GM23338 (cell line): ENCODE measurements at regions not wholly inside any gene's neighbourhood (a gene's known extent, or its start where the extent isn't known, plus 50 kb on each side); places are given as distances from the start of the nearest gene placed in this dataset.

Source experiments
- ATAC-seq: fragments of 200-7000 bp; cut with Tn5 transposase; 3 replicates; pipeline ENCODE4 v1.9.1; 2020
- DNase-seq: peaks from one replicate; pipeline ENCODE4 v3.0.0-alpha.2; 2015; ENCODE audit warnings: low spot score
- H2AFZ ChIP-seq: fragments of 200-600 bp; sonication (generic); 2 replicates; pipeline ENCODE4 v1.8.0; 2016; ENCODE audit warnings: antibody characterized with exemption, mild to moderate bottlenecking, moderate library complexity
- H3F3A ChIP-seq: fragments of 200-600 bp; sonication (generic); replicated peaks from 2 replicates; pipeline ENCODE4 v1.8.0; 2017; ENCODE audit warnings: antibody characterized with exemption, mixed run types, low read depth
- H3K27ac ChIP-seq: fragments of 200-600 bp; sonication (generic); 2 replicates; pipeline ENCODE4 v1.6.1; 2016; ENCODE audit warnings: low read depth
- H3K27me3 ChIP-seq: fragments of 200-600 bp; sonication (generic); 2 replicates; pipeline ENCODE4 v1.8.0; 2016; ENCODE audit warnings: mild to moderate bottlenecking, mixed run types, moderate library complexity; ENCODE audit not compliant: insufficient read depth
- H3K36me3 ChIP-seq: fragments of 200-600 bp; sonication (generic); 2 replicates; pipeline ENCODE4 v1.8.0; 2016; ENCODE audit warnings: mild to moderate bottlenecking; ENCODE audit not compliant: insufficient read depth
- H3K4me1 ChIP-seq: fragments of 200-600 bp; sonication (generic); 2 replicates; pipeline ENCODE4 v1.8.0; 2016; ENCODE audit warnings: mild to moderate bottlenecking, moderate library complexity; ENCODE audit not compliant: insufficient read depth
- H3K4me2 ChIP-seq: fragments of 200-600 bp; sonication (generic); 2 replicates; pipeline ENCODE4 v1.7.1; 2017; ENCODE audit warnings: mixed run types
- H3K4me3 ChIP-seq: fragments of 200-600 bp; sonication (generic); 2 replicates; pipeline ENCODE4 v1.6.1; 2016; ENCODE audit warnings: mixed run types
- H3K79me2 ChIP-seq: fragments of 200-600 bp; sonication (generic); replicated peaks from 2 replicates; pipeline ENCODE4 v1.8.0; 2017; ENCODE audit warnings: mild to moderate bottlenecking; ENCODE audit not compliant: insufficient read depth
- H3K9me2 ChIP-seq: fragments of 200-600 bp; sonication (generic); 2 replicates; pipeline ENCODE4 v1.8.0; 2017; ENCODE audit not compliant: insufficient read depth
- H4K20me1 ChIP-seq: fragments of 200-600 bp; sonication (generic); replicated peaks from 2 replicates; pipeline ENCODE4 v1.8.0; 2017; ENCODE audit warnings: mild to moderate bottlenecking; ENCODE audit not compliant: insufficient read depth
- H3K27ac Mint-ChIP-seq: 2 replicates; pipeline ENCODE4 v1.8.0; 2020; ENCODE audit warnings: inconsistent platforms, mild to moderate bottlenecking, moderate library complexity, mixed read lengths
- H3K27me3 Mint-ChIP-seq: 3 replicates; pipeline ENCODE4 v1.8.0; 2022; ENCODE audit warnings: low read depth, mild to moderate bottlenecking, moderate library complexity, mixed read lengths, inconsistent platforms; ENCODE audit not compliant: insufficient read depth, poor library complexity
- H3K36me3 Mint-ChIP-seq: 3 replicates; pipeline ENCODE4 v1.8.0; 2021; ENCODE audit warnings: low read depth, mild to moderate bottlenecking, inconsistent platforms, moderate library complexity, mixed read lengths
- H3K4me1 Mint-ChIP-seq: 3 replicates; pipeline ENCODE4 v1.8.0; 2020; ENCODE audit warnings: mild to moderate bottlenecking, inconsistent platforms, mixed read lengths
- H3K4me3 Mint-ChIP-seq: 3 replicates; pipeline ENCODE4 v1.8.0; 2021; ENCODE audit warnings: moderate library complexity, mild to moderate bottlenecking, inconsistent platforms, mixed read lengths
- H3K9me3 Mint-ChIP-seq: 3 replicates; pipeline ENCODE4 v1.8.0; 2020; ENCODE audit warnings: moderate library complexity, mild to moderate bottlenecking, inconsistent platforms, mixed read lengths
- CREB1 ChIP-seq: fragments of 250-450 bp; sonication (Bioruptor Pico); IDR thresholded peaks from 2 replicates; pipeline ENCODE4 v1.5.0; 2020; ENCODE audit warnings: low read depth, mild to moderate bottlenecking, moderate library complexity
- EZH2 ChIP-seq: fragments of 200-600 bp; sonication (generic); IDR thresholded peaks from one replicate; pipeline ENCODE4 v1.8.0; 2017; ENCODE audit warnings: antibody characterized with exemption, mild to moderate bottlenecking, low read depth; ENCODE audit not compliant: unreplicated experiment
- EZH2phosphoT487 ChIP-seq: fragments of 200-600 bp; sonication (generic); IDR thresholded peaks from one replicate; pipeline ENCODE4 v1.8.1; 2018; ENCODE audit warnings: antibody characterized with exemption; ENCODE audit not compliant: unreplicated experiment
- JUNB ChIP-seq: IDR thresholded peaks from one replicate; pipeline ENCODE4 v1.6.1; 2016; ENCODE audit warnings: antibody characterized with exemption; ENCODE audit not compliant: unreplicated experiment
- NANOG ChIP-seq: IDR thresholded peaks from 2 replicates; pipeline ENCODE4 v1.6.1; 2016; ENCODE audit warnings: antibody characterized with exemption, borderline replicate concordance
- POLR2AphosphoS5 ChIP-seq: IDR thresholded peaks from 2 replicates; pipeline ENCODE4 v1.6.1; 2016; ENCODE audit warnings: antibody characterized with exemption, low read depth
- STAT1 ChIP-seq: IDR thresholded peaks from one replicate; pipeline ENCODE4 v1.6.1; 2016; ENCODE audit warnings: antibody characterized with exemption; ENCODE audit not compliant: unreplicated experiment
- ZNF114 ChIP-seq: fragments of 250-450 bp; sonication (Bioruptor Pico); IDR thresholded peaks from 2 replicates; pipeline ENCODE4 v1.5.0; 2020; ENCODE audit warnings: mild to moderate bottlenecking, moderate library complexity
- ZNF331 ChIP-seq: fragments of 250-450 bp; sonication (Bioruptor Pico); IDR thresholded peaks from 2 replicates; pipeline ENCODE4 v1.5.0; 2020; ENCODE audit warnings: low read depth, mild to moderate bottlenecking, moderate library complexity
- ZNF462 ChIP-seq: fragments of 250-450 bp; sonication (Bioruptor Pico); IDR thresholded peaks from 2 replicates; pipeline ENCODE4 v1.5.0; 2020; ENCODE audit warnings: mild to moderate bottlenecking, moderate library complexity
- TF ChIP-seq, protein P1 (sequence below): IDR thresholded peaks from 2 replicates; pipeline ENCODE4 v1.6.1; 2016; ENCODE audit warnings: antibody characterized with exemption
- TF ChIP-seq, protein P2 (sequence below): IDR thresholded peaks from one replicate; pipeline ENCODE4 v1.6.1; 2018; ENCODE audit warnings: antibody characterized with exemption; ENCODE audit not compliant: unreplicated experiment
- TF ChIP-seq, protein P3 (sequence below), 2 experiments: fragments of 200-600 bp in 1 of 2; sonication (generic) in 1 of 2; conservative IDR thresholded peaks; 2 replicates each; pipeline versions ENCODE4 v1.5.1 to v1.6.1; 2016 to 2017; ENCODE audit warnings: antibody characterized with exemption in 2 of 2, low read depth in 2 of 2, mild to moderate bottlenecking in 2 of 2, moderate library complexity in 1 of 2

DNA sequence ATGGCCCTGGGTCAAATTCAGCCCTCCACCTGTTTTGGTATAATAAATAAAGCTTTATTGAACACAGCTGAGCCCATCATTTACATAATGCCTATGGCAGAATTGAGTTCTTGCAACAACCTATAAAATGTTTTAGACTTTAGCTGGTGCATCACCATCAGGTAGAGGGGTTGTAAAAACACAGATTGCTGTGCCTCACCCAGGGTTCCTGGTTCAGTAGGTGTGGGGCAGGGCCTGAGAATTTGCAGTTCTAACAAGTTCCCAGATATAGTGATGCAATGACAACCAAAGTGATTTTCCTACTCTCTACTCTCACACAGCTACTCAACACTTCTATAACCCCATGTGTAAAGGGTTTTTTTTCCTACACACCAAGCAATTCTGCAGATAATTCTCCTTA, 120.0 kb upstream of the EGFL6 start:
- no peak for DNase-seq
- no peaks in the 10 kb centered on the region; the same call in 2 of the 3 replicates for H3K9me3 Mint-ChIP-seq
- no peak overlapping the region for H3K27ac Mint-ChIP-seq
- Histone ChIP-seq H3K36me3 (no peaks in the 10 kb centered on the region), H3K4me2 (no peak overlapping the region), H3K27me3 (no peaks in the 10 kb centered on the region), H3K9me2 (no peaks in the 10 kb centered on the region), H4K20me1 (no peaks in the 10 kb centered on the region), H3K4me1 (no peaks in the 10 kb centered on the region), H3K79me2 (no peaks in the 10 kb centered on the region), H2AFZ (no peak overlapping the region), H3K27ac (no peak overlapping the region), H3F3A (no peaks in the 10 kb centered on the region), H3K4me3 (no peak overlapping the region)
- peaks cover 2% of the 10 kb centered on the region; the same call in 2 of the 3 replicates for H3K36me3 Mint-ChIP-seq
- no peak for ATAC-seq
- TF ChIP-seq ZNF462 (CRISPR knock-in tag) (no peak), JUNB (no peak), EZH2 (no peak), NANOG (no peak), POLR2AphosphoS5 (no peak), ZNF331 (CRISPR knock-in tag) (no peak), CREB1 (CRISPR knock-in tag) (no peak), ZNF114 (no peak), EZH2phosphoT487 (no peak), STAT1 (no peak)
- TF ChIP-seq, protein P1, sequence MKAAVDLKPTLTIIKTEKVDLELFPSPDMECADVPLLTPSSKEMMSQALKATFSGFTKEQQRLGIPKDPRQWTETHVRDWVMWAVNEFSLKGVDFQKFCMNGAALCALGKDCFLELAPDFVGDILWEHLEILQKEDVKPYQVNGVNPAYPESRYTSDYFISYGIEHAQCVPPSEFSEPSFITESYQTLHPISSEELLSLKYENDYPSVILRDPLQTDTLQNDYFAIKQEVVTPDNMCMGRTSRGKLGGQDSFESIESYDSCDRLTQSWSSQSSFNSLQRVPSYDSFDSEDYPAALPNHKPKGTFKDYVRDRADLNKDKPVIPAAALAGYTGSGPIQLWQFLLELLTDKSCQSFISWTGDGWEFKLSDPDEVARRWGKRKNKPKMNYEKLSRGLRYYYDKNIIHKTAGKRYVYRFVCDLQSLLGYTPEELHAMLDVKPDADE, result no peak
- TF ChIP-seq, protein P2, sequence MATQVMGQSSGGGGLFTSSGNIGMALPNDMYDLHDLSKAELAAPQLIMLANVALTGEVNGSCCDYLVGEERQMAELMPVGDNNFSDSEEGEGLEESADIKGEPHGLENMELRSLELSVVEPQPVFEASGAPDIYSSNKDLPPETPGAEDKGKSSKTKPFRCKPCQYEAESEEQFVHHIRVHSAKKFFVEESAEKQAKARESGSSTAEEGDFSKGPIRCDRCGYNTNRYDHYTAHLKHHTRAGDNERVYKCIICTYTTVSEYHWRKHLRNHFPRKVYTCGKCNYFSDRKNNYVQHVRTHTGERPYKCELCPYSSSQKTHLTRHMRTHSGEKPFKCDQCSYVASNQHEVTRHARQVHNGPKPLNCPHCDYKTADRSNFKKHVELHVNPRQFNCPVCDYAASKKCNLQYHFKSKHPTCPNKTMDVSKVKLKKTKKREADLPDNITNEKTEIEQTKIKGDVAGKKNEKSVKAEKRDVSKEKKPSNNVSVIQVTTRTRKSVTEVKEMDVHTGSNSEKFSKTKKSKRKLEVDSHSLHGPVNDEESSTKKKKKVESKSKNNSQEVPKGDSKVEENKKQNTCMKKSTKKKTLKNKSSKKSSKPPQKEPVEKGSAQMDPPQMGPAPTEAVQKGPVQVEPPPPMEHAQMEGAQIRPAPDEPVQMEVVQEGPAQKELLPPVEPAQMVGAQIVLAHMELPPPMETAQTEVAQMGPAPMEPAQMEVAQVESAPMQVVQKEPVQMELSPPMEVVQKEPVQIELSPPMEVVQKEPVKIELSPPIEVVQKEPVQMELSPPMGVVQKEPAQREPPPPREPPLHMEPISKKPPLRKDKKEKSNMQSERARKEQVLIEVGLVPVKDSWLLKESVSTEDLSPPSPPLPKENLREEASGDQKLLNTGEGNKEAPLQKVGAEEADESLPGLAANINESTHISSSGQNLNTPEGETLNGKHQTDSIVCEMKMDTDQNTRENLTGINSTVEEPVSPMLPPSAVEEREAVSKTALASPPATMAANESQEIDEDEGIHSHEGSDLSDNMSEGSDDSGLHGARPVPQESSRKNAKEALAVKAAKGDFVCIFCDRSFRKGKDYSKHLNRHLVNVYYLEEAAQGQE, result no peak
- TF ChIP-seq, protein P3, sequence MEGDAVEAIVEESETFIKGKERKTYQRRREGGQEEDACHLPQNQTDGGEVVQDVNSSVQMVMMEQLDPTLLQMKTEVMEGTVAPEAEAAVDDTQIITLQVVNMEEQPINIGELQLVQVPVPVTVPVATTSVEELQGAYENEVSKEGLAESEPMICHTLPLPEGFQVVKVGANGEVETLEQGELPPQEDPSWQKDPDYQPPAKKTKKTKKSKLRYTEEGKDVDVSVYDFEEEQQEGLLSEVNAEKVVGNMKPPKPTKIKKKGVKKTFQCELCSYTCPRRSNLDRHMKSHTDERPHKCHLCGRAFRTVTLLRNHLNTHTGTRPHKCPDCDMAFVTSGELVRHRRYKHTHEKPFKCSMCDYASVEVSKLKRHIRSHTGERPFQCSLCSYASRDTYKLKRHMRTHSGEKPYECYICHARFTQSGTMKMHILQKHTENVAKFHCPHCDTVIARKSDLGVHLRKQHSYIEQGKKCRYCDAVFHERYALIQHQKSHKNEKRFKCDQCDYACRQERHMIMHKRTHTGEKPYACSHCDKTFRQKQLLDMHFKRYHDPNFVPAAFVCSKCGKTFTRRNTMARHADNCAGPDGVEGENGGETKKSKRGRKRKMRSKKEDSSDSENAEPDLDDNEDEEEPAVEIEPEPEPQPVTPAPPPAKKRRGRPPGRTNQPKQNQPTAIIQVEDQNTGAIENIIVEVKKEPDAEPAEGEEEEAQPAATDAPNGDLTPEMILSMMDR (conservative IDR thresholded peaks at IDR 0.05; ENCODE audit: low read depth in 2 of 2), result no peak
- no peaks in the 10 kb centered on the region for H3K4me1 Mint-ChIP-seq
- H3K27me3 Mint-ChIP-seq, result no peaks in the 10 kb centered on the region
- no peak overlapping the region for H3K4me3 Mint-ChIP-seq
